GM21723 (cell line): ENCODE measurements at regions not wholly inside any gene's neighbourhood (a gene's known extent, or its start where the extent isn't known, plus 50 kb on each side); places are given as distances from the start of the nearest gene placed in this dataset.

Source experiments
- ATAC-seq: cut with Tn5 transposase; IDR thresholded peaks from one replicate; pipeline ENCODE4 v1.9.1; 2021; ENCODE audit warnings: mild to moderate bottlenecking, moderate library complexity; ENCODE audit not compliant: unreplicated experiment

- peak; percentile 5 for ATAC-seq
These were observed 119.0 kb upstream of the WDR17 start for GRCh38 chr4:175946472-175947116.

DNA sequence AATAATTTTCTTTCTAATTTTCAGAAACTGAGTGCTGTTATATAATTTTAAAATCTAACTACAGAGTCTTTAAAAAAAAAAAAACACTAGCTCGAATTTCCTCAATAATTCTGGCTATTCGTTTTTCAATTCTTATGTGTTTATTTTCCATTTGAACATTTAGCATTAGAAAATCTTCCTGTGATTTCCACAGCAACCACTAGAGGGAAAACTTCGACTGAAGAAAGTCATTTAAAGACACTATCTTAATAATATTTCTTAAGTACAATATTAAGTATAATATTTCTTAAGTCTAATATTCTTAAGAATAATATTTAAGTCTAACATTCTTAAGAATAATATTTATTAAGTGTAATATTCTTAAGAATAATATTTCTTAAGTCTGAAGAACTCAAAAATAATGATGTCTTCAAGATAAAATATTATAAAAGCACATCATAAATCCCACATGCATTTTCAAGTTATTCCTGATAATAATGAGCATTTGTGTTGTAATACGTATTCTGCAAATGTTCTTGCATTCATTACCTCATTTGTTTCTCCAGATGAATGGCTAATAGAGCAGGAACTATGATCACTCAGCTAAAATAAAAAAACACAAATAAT is 118.4 kb upstream of the WDR17 start:
- peak; percentile 62 for ATAC-seq

DNA sequence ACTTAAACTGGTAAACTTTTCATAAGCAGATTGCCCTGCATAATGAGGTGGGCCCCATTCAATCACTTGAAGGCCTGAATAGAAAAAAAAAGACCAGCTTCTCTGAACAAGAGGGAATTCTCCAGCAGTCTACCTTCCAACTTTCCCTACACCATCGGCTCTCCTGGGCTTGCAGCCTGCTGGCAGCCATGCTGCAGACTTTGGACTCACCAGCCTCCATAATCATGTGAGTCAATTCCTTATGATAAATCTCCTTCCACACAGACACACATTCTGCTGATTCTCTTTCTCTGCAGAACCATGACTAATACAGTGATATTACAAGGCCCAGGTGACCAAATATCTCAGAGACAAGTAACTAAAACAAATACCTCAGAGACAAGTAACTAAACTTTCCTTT is 113.8 kb upstream of the WDR17 start:
- no peak for ATAC-seq

- no peak for ATAC-seq
These were observed 112.5 kb upstream of the WDR17 start for GRCh38 chr4:175953116-175953515.

DNA sequence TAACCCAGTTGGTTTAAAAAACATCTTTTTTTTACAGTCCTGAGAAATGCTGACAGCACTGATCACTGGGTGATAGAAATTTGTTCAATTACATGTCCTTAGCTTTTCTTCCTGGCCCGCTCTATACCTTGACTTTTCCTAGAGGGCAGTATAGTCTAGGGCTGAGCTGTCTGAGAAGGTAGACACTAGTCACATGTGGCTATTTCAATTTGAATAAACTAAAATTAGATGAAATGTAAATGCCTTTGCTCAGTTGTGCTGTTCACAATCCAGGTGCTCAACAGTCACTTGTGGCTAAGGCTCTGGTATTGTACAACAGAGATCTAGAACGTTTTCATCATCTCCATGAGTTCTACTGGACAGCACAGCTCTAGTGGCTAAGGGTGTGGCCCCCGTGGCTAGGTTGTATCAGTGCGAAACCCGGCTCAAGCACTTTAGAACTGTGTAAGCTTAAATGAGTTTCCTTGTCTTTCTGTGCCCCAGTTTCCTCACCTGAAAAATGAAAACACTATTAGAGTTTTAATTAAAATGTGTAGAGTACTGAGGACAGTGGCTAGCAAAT is 111.6 kb upstream of the WDR17 start:
- ATAC-seq = peak; percentile 91

- ATAC-seq = no peak
These were observed 111.0 kb upstream of the WDR17 start for GRCh38 chr4:175954685-175955084.

- ATAC-seq = peak; percentile 91
These were observed 104.0 kb upstream of the WDR17 start for GRCh38 chr4:175961604-175962003.

- ATAC-seq = no peak
These were observed 95.6 kb upstream of the WDR17 start for GRCh38 chr4:175970072-175970471.

DNA sequence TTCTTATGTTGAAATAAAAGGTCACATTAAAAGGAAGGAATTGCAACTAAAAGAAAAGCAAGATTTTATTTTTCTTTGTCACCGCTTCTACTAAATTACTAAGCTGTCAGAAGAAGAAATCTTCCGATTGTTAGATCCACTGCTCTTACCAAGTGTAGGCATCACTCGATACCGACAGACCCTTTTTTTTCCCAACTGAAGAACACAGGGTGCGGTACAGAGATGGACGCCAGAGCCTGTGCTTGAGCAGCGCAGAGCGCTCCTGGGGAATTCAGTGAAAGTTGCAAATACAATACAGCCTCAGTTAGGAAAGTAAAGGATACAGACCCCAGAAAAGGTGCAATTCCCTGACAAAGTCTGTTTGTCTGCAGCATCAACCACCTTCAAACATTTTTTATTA is 94.9 kb upstream of the WDR17 start:
- ATAC-seq = no peak

DNA sequence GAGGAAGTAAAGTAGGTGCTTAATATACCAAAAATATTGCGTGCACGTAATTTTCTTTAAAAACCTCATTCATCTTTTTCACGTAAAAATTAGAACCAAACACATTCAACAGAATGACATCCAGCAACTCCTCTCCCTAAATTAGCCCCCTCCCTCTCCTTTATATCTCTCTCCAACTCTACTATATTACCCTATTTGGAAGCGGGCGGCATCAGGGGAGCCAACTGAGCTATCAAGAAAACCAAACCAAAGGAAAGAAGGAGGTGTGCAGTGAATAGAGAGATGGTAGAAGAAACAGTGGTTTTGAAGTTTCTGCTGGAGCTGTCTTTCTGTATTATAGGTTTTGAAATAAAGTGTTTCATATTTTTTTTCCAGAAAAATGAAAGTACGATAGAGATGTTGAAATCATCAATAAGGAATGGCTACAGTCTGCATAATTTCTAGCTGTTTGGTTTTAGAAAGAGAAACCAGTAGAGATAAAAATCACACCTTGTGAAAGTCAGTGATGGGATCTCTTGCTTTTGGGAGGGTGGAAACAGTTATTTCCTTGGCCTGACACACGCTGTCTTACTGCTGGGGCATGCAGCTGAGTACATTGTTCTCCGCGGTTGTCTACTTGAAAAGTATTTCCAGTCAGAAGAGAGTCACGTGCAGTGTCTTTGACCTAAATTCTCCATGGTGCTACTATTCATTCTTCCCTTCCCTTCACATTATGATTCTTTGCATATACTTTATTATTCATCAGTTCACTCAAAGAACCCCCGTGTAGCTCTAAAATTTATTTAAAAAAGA is 94.1 kb upstream of the WDR17 start:
- no peak for ATAC-seq

- ATAC-seq = no peak
These were observed 92.4 kb upstream of the WDR17 start for GRCh38 chr4:175973027-175973923.

DNA sequence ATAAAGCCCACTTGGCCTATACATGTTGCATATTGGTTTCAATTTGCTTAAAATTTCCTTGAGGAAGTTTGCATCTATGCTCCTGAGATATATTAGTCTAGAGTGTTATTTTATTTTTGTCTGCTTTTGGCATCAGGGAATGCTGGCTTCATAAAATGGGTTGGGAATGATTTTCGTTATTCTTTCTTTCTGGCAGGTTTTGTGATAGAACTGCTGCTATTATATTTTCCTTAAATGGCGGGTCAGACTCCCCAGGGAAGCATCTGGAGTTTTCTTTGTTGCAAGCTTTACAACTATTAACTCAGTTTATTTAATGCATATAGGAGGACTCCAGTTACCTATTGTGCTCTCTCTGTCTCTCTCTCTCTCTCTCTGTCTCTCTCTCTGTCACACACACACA is 82.0 kb upstream of the WDR17 start:
- no peak for ATAC-seq

GRCh38 chr4:175986668-175987067 is 79.0 kb upstream of the WDR17 start:
- no peak for ATAC-seq

DNA sequence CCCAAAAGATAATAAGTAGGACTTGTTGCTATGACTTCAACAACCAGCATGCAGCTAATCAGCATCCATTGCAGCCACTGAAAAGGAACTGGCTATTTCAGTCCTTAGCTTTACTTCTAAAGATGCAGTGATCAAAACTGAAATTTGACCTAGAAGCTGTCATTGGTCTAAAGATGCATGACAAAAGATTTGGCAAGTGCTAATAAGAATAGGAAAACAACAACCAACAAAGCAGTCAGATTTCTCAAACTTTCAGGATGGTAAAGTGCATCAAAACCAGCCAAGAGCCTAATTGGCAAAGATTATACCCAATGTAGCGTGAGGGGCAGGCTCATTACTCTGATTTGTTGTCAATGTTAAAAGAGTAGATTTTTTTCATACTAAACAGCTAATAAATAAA is 77.1 kb upstream of the WDR17 start:
- ATAC-seq = no peak

GRCh38 chr4:175996206-175996605 is 69.4 kb upstream of the WDR17 start:
- ATAC-seq = no peak

DNA sequence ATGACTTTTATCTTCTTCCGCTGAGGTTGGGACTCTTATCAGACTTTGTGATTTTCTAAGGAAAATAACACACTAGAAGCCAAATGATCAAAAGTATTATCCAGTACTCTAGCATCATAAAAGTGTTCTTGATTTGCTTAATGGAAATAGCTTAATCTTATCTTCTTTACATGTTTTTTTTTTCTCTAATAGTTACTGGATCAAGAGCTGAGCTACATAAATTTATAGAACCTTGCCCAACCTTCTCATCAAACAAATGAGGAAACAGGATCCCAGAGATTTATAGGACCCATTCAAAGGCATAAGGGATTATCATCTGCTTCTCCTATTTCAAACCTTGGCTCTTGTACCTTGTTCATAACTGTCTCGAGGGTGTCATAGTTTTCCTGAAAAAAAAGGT is 68.3 kb upstream of the WDR17 start:
- ATAC-seq = no peak

DNA sequence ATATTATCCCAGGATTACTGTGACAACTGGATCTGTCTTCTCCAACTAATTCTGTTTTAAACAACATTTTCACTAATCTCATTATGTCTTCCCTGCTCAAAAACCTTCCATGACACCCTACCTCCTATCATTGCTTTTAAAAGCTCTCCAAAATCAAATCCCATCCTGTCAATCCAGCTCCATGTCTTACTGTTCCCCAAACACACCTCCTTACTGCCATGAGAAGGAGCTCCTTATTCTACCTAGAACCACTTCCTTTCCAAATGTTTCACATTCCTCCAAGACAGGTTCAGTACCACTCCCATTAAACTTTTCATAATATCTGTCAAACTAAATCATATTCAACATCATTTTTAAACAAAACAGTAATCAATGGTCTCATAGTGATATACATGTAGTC is 66.9 kb upstream of the WDR17 start:
- ATAC-seq = no peak

- no peak for ATAC-seq
These were observed 65.7 kb upstream of the WDR17 start for GRCh38 chr4:175999944-176000343.

GRCh38 chr4:176001151-176002006 is 64.3 kb upstream of the WDR17 start:
- no peak for ATAC-seq
